ENCODE measurements at regions not wholly inside any gene's neighbourhood (a gene's known extent, or its start where the extent isn't known, plus 50 kb on each side); places are given as distances from the start of the nearest gene placed in this dataset.

GRCh38 chr4:115759231-115759630, 645.8 kb upstream of the NDST4 start (continued):
- TF ChIP-seq BCL6B (tag by site-specific recombination; IDR thresholded peaks at IDR 0.05) (no peak), ZNF266 (tag by site-specific recombination; IDR thresholded peaks at IDR 0.05; ENCODE audit: low read depth) (no peak), ZNF157 (tag by site-specific recombination; IDR thresholded peaks at IDR 0.05) (no peak), ZNF426 (tag by site-specific recombination; IDR thresholded peaks at IDR 0.05) (no peak), ZNF184 (tag by site-specific recombination; IDR thresholded peaks at IDR 0.05) (no peak), RBAK (tag by site-specific recombination; IDR thresholded peaks at IDR 0.05) (no peak), ZNF449 (tag by site-specific recombination; IDR thresholded peaks at IDR 0.05) (no peak), ZNF530 (tag by site-specific recombination; IDR thresholded peaks at IDR 0.05; ENCODE audit: low read depth) (no peak), ZNF843 (tag by site-specific recombination; IDR thresholded peaks at IDR 0.05) (no peak)

- Histone ChIP-seq H3K4me3 (ENCODE audit: low read depth, low read length) (no peak overlapping the region), H3K27ac (ENCODE audit: extremely low read depth, low read depth, low read length) (no peak overlapping the region), H3K36me3 (ENCODE audit: control insufficient read depth in 2 of 2, insufficient read depth in 1 of 2, low read length in 2 of 2) (no peaks in the 10 kb centered on the region), H3K4me1 (ENCODE audit: control insufficient read depth, insufficient read depth, low read length) (no peaks in the 10 kb centered on the region), H3K9me3 (ENCODE audit: control insufficient read depth, insufficient read depth, low read depth, low read length) (no peaks in the 10 kb centered on the region)
- TF ChIP-seq ZNF24 (tag by site-specific recombination; IDR thresholded peaks at IDR 0.05) (no peak), KLF9 (tag by site-specific recombination; IDR thresholded peaks at IDR 0.05; ENCODE audit: low read depth) (no peak), ZNF175 (tag by site-specific recombination; IDR thresholded peaks at IDR 0.05) (no peak), HIC1 (tag by site-specific recombination; IDR thresholded peaks at IDR 0.05) (no peak), ZNF580 (tag by site-specific recombination; IDR thresholded peaks at IDR 0.05) (no peak), GFI1B (tag by site-specific recombination; IDR thresholded peaks at IDR 0.05) (no peak), ZNF548 (tag by site-specific recombination; IDR thresholded peaks at IDR 0.05) (no peak), SCRT2 (tag by site-specific recombination; IDR thresholded peaks at IDR 0.05) (no peak), ZNF157 (tag by site-specific recombination; IDR thresholded peaks at IDR 0.05) (no peak), RBAK (tag by site-specific recombination; IDR thresholded peaks at IDR 0.05) (no peak), GLIS1 (tag by site-specific recombination; IDR thresholded peaks at IDR 0.05) (no peak), KLF1 (tag by site-specific recombination; IDR thresholded peaks at IDR 0.05) (no peak), ZNF174 (tag by site-specific recombination; IDR thresholded peaks at IDR 0.05) (no peak), ZNF248 (tag by site-specific recombination; IDR thresholded peaks at IDR 0.05) (no peak), ZNF146 (tag by site-specific recombination; IDR thresholded peaks at IDR 0.05) (no peak), ZNF621 (tag by site-specific recombination; IDR thresholded peaks at IDR 0.05) (no peak), ZNF776 (tag by site-specific recombination; IDR thresholded peaks at IDR 0.05; ENCODE audit: borderline replicate concordance) (no peak)
- ChIA-PET POLR2A (no interaction called here), CTCF (no interaction called here)
These were observed 636.0 kb upstream of the NDST4 start for GRCh38 chr4:115749404-115749803.
